Kidney epithelial cell (primary cell): ENCODE measurements at regions not wholly inside any gene's neighbourhood (a gene's known extent, or its start where the extent isn't known, plus 50 kb on each side); places are given as distances from the start of the nearest gene placed in this dataset.

ENCODE experiments used
- DNase-seq: peaks from one replicate; pipeline ENCODE4 v3.0.0-alpha.2; 2010; ENCODE audit warnings: low read depth
- H3K27me3 ChIP-seq: 2 replicates; pipeline ENCODE4 v1.6.0; 2011; ENCODE audit warnings: low read length; ENCODE audit not compliant: control insufficient read depth, insufficient read depth
- H3K36me3 ChIP-seq: 2 replicates; pipeline ENCODE4 v1.5.1; 2011; ENCODE audit warnings: low read length; ENCODE audit not compliant: control insufficient read depth, insufficient read depth
- H3K4me3 ChIP-seq: 2 replicates; pipeline ENCODE4 v1.5.1; 2011; ENCODE audit warnings: low read depth, mild to moderate bottlenecking, control low read depth, low read length
- CTCF ChIP-seq: IDR thresholded peaks from 2 replicates; pipeline ENCODE4 v1.5.1; 2011; ENCODE audit warnings: mild to moderate bottlenecking, moderate library complexity, low read length, control low read depth, inconsistent platforms; ENCODE audit not compliant: insufficient read depth, poor library complexity, severe bottlenecking

GRCh38 chr13:87893186-87893585 is 222.0 kb downstream of the SLITRK5 start:
- Histone ChIP-seq H3K27me3 (no peaks in the 10 kb centered on the region), H3K36me3 (no peaks in the 10 kb centered on the region), H3K4me3 (no peak overlapping the region)
- no peak for DNase-seq
- TF ChIP-seq CTCF = no peak

- Histone ChIP-seq H3K27me3 (no peaks in the 10 kb centered on the region), H3K36me3 (no peaks in the 10 kb centered on the region), H3K4me3 (no peak overlapping the region)
- no peak for TF ChIP-seq CTCF
- no peak for DNase-seq
Measured at GRCh38 chr13:87894059-87894458, 222.9 kb downstream of the SLITRK5 start.

- TF ChIP-seq CTCF = no peak
- no peak overlapping the region for H3K4me3 ChIP-seq
- H3K27me3 ChIP-seq = no peaks in the 10 kb centered on the region
- DNase-seq = no peak
- H3K36me3 ChIP-seq = no peaks in the 10 kb centered on the region
Measured at GRCh38 chr13:87903553-87903952, 232.4 kb downstream of the SLITRK5 start.

GRCh38 chr13:87906411-87906810 is 235.2 kb downstream of the SLITRK5 start:
- no peaks in the 10 kb centered on the region for H3K27me3 ChIP-seq

GRCh38 chr13:87907202-87907601 is 236.0 kb downstream of the SLITRK5 start:
- Histone ChIP-seq H3K27me3 (no peaks in the 10 kb centered on the region), H3K4me3 (no peak overlapping the region), H3K36me3 (no peaks in the 10 kb centered on the region)
- no peak for DNase-seq
- TF ChIP-seq CTCF = no peak

More at GRCh38 chr13:87906411-87906810, 235.2 kb downstream of the SLITRK5 start:
- no peaks in the 10 kb centered on the region for H3K36me3 ChIP-seq
- no peak for TF ChIP-seq CTCF
- DNase-seq = no peak
- no peak overlapping the region for H3K4me3 ChIP-seq

- no peak for TF ChIP-seq CTCF
- Histone ChIP-seq H3K36me3 (no peaks in the 10 kb centered on the region), H3K27me3 (no peaks in the 10 kb centered on the region), H3K4me3 (no peak overlapping the region)
- DNase-seq = no peak
Measured at GRCh38 chr13:87919956-87920355, 248.8 kb downstream of the SLITRK5 start.
